Peyer's patch (tissue), 4 donors: ENCODE measurements at regions not wholly inside any gene's neighbourhood (a gene's known extent, or its start where the extent isn't known, plus 50 kb on each side); places are given as distances from the start of the nearest gene placed in this dataset.
"Not testable (repeated sequence)": the region's sequence is repeated elsewhere in the genome, so short reads cannot be mapped to it uniquely, and the experiment has no call there.

Source experiments
- DNase-seq, 3 donors: peaks; one replicate each; pipeline ENCODE4 v3.0.0-alpha.2; 2017 to 2019
- H3K27ac ChIP-seq, 4 donors: fragments of 200-600 bp; sonication (generic); one replicate each; pipeline ENCODE4 v1.5.1; 2016 to 2019
- H3K27me3 ChIP-seq, 2 donors: fragments of 200-600 bp; sonication (generic); one replicate each; pipeline ENCODE4 v1.5.1; 2019
- H3K36me3 ChIP-seq, 3 donors: fragments of 200-600 bp; sonication (generic); one replicate each; pipeline ENCODE4 v1.5.1; 2016 to 2019
- H3K4me1 ChIP-seq, 4 donors: fragments of 200-600 bp; sonication (generic); one replicate each; pipeline ENCODE4 v1.5.1; 2016 to 2019
- H3K4me3 ChIP-seq, 4 donors: fragments of 200-600 bp; sonication (generic); 1 replicate in 3 of 4; 2 replicates in 1 of 4; pipeline ENCODE4 v1.5.1; 2016 to 2019; ENCODE audit warnings: mild to moderate bottlenecking in 1 of 4
- H3K9me3 ChIP-seq, 4 donors: fragments of 200-600 bp; sonication (generic); one replicate each; pipeline ENCODE4 v1.5.1; 2016 to 2019; ENCODE audit warnings: mild to moderate bottlenecking in 1 of 4
- POLR2A ChIP-seq, 2 donors: fragments of 450-650 bp; IDR thresholded peaks; one replicate each; pipeline ENCODE4 v1.5.1; 2017; ENCODE audit warnings: antibody characterized with exemption in 2 of 2, mild to moderate bottlenecking in 2 of 2, moderate library complexity in 2 of 2
- TF ChIP-seq, protein P1 (sequence below), 6 experiments: fragments of 450-650 bp in 4 of 6; fragments of 200-600 bp in 2 of 6; sonication (generic) in 1 of 6; IDR thresholded peaks; one replicate each; pipeline ENCODE4 v1.5.1; 2017 to 2019; ENCODE audit warnings: antibody characterized with exemption in 6 of 6, mild to moderate bottlenecking in 3 of 6, moderate library complexity in 1 of 6

DNA sequence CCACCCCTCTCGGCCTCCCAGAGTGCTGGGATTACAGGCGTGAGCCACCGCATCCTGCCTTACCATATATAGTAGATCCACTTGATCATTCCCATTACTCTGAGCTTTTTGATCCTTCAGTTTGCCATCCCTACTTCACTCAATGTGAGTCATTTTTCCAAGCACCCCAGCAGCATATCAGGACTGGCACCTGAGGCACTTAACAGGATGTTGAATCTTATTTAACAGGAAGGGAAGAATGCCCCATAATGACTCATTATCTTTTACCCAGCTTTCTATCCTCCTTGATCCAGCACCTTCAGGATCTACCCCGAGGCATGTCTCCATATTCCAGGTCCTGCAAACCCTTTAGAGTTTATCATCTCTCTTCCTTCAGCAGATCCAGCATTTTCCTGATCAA is 84.9 kb upstream of the CMKLR1 start:
- Histone ChIP-seq H3K4me1 (no peaks in the 10 kb centered on the region), H3K9me3 (no peaks in the 10 kb centered on the region), H3K27ac (no peak overlapping the region), H3K27me3 (no peaks in the 10 kb centered on the region), H3K36me3 (no peaks in the 10 kb centered on the region), H3K4me3 (no peak overlapping the region)
- no peak for DNase-seq
- TF ChIP-seq POLR2A (IDR thresholded peaks at IDR 0.05): no peak
- TF ChIP-seq, protein P1, sequence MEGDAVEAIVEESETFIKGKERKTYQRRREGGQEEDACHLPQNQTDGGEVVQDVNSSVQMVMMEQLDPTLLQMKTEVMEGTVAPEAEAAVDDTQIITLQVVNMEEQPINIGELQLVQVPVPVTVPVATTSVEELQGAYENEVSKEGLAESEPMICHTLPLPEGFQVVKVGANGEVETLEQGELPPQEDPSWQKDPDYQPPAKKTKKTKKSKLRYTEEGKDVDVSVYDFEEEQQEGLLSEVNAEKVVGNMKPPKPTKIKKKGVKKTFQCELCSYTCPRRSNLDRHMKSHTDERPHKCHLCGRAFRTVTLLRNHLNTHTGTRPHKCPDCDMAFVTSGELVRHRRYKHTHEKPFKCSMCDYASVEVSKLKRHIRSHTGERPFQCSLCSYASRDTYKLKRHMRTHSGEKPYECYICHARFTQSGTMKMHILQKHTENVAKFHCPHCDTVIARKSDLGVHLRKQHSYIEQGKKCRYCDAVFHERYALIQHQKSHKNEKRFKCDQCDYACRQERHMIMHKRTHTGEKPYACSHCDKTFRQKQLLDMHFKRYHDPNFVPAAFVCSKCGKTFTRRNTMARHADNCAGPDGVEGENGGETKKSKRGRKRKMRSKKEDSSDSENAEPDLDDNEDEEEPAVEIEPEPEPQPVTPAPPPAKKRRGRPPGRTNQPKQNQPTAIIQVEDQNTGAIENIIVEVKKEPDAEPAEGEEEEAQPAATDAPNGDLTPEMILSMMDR (IDR thresholded peaks at IDR 0.05): no peak

DNA sequence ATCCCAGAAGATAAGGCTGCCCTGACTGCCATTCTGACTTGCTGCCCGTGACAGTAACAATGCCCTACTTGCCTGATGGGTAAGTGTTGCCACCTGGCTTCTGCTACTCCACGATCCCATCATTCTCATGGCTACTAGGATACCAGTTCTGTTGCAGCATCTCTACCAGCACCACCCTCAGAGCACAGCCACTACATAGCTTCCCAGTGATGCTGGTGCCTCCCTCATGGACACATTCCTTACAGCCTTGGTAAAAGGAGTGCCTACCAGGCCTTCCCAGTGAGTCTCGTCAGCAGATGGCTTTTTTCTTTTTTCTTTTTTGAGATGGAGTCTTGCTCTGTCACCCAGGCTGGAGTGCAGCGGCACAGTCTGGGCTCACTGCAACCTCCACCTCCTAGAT is 84.4 kb upstream of the CMKLR1 start:
- H3K27me3 ChIP-seq: no peaks in the 10 kb centered on the region
- no peak for DNase-seq
- no peak for TF ChIP-seq POLR2A (IDR thresholded peaks at IDR 0.05)
- TF ChIP-seq, protein P1 (IDR thresholded peaks at IDR 0.05): no peak
- no peak overlapping the region for H3K27ac ChIP-seq
- H3K36me3 ChIP-seq: no peaks in the 10 kb centered on the region
- H3K4me3 ChIP-seq: no peak overlapping the region
- no peaks in the 10 kb centered on the region for H3K9me3 ChIP-seq
- no peaks in the 10 kb centered on the region for H3K4me1 ChIP-seq

DNA sequence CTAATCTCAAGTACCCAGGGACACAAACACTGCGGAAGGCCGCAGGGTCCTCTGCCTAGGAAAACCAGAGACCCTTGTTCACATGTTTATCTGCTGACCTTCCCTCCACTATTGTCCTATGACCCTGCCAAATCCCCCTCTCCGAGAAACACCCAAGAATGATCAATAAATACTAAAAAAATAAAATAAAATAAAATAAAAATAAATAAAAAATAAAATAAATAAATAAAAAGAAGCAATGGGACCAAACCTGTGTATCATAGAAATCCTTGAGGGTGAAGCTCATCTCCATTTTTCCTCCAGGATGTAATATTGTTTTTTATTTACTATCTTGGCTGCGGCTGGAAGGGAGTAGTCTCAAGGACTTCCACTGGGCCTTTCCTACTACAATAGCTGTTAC is 82.0 kb upstream of the CMKLR1 start:
- H3K9me3 ChIP-seq, H3K27me3 ChIP-seq, H3K4me3 ChIP-seq, H3K27ac ChIP-seq, H3K36me3 ChIP-seq, H3K4me1 ChIP-seq, DNase-seq: not testable (repeated sequence)

DNA sequence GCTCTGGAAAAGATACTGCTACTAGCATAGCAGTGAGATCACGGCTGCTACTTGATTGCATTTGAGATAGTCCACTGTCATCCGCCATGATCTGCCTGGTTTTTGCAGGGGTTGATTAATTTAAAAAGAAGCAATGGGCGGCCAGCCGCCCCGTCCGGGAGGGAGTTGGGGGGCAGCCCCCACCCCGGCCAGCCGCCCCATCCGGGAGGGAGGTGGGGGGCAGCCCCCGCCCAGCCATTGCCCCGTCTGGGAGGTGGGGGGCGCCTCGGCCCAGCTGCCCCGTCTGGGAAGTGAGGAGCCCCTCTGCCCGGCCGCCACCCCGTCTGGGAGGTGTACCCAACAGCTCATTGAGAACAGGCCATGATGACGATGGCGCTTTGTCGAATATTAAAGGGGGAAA is 81.3 kb upstream of the CMKLR1 start:
- H3K9me3 ChIP-seq, H3K36me3 ChIP-seq, H3K4me1 ChIP-seq, H3K27ac ChIP-seq, DNase-seq, H3K4me3 ChIP-seq, H3K27me3 ChIP-seq: not testable (repeated sequence)

DNA sequence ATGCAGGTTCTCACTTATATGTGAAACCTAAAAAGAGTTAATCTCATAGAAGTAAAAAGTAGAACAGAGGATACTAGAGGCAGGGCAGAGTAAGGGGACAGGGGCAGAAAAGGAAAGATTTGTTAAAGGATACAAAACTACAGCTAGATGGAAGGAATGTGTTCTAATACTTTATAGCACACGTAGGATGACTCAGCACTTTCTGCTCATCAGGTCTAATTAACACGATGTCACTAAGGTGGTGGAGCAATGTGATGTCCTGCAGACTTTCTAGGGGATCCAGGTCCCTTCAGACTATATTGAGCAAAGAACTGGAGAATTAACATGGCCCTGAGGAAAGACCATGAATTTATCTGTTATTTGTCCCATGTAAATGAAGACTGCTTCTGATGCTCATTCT is 80.8 kb upstream of the CMKLR1 start:
- DNase-seq: no peak

DNA sequence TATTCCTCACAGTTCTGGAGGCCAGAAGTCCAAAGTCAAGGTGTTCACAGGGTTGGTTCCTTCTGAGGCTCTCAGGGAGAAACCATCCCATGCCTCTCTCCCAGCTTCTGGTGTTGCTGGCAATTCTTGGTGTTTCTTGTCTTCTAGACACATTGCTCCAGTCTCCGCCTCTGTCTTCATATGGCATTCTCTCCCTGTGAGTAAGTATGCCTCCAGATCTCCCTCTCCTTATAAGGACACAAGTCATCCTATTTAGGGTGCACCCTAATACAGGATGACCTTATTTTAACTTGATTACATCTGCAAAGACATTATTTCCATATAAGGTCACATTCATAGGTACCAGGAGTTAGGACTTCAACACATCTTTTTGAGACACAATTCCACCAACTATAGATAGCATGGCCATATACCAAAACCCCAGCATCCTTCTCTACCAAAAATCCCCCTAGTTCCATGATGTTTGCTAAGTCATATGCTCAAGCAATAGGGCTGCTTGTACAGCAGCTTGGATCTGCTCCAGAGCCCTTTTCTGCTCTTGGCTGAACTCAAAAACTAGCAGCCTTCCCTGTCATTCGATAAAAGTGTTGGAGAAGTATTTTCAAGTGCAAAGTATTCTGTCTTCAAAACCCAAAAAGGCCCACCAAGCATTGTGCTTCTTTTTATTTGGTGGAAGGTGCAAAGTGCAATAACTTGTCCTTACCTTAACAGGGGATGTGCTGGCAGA is 79.2 kb upstream of the CMKLR1 start:
- Histone ChIP-seq H3K4me1 (no peaks in the 10 kb centered on the region), H3K36me3 (no peaks in the 10 kb centered on the region), H3K27me3 (no peaks in the 10 kb centered on the region), H3K9me3 (no peaks in the 10 kb centered on the region), H3K4me3 (no peak overlapping the region), H3K27ac (no peak overlapping the region)
- TF ChIP-seq, protein P1 (IDR thresholded peaks at IDR 0.05): no peak
- no peak for TF ChIP-seq POLR2A (IDR thresholded peaks at IDR 0.05)
- no peak for DNase-seq

More for the DNA sequence above, 80.8 kb upstream of the CMKLR1 start:
- Histone ChIP-seq H3K27ac (no peak overlapping the region), H3K27me3 (no peaks in the 10 kb centered on the region), H3K36me3 (no peaks in the 10 kb centered on the region), H3K4me3 (no peak overlapping the region), H3K9me3 (no peaks in the 10 kb centered on the region), H3K4me1 (no peaks in the 10 kb centered on the region)
- TF ChIP-seq POLR2A (IDR thresholded peaks at IDR 0.05): no peak
- TF ChIP-seq, protein P1 (IDR thresholded peaks at IDR 0.05): no peak

DNA sequence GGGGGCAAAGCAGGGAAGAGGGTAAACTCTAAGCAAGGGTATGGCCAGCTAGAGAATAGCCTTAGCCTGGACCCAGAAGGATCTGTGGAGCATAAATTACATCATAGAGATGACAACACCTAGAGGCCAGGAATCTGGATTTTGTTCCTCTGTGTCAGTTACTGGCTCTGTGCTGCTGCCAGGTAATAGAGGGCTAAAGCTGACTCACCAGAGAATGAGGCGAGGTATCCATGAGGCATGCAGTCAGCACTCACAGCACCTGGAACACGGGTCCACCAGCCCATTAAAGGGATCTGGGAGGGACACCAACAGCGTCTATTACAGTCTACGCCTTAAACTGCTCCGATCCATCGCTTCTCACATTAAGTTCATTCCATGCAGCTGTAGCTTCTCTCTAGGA is 74.9 kb upstream of the CMKLR1 start:
- Histone ChIP-seq H3K9me3 (no peaks in the 10 kb centered on the region), H3K4me3 (no peak overlapping the region), H3K27ac (no peak overlapping the region), H3K27me3 (no peaks in the 10 kb centered on the region), H3K36me3 (no peaks in the 10 kb centered on the region), H3K4me1 (no peaks in the 10 kb centered on the region)
- DNase-seq: no peak
- TF ChIP-seq, protein P1 (IDR thresholded peaks at IDR 0.05): no peak
- no peak for TF ChIP-seq POLR2A (IDR thresholded peaks at IDR 0.05)
